GM12872 (cell line): ENCODE measurements at regions not wholly inside any gene's neighbourhood (a gene's known extent, or its start where the extent isn't known, plus 50 kb on each side); places are given as distances from the start of the nearest gene placed in this dataset.

Experiments used
- TF ChIP-seq, protein P1 (sequence below): IDR thresholded peaks from 3 replicates; pipeline ENCODE4 v1.5.1; 2011; ENCODE audit warnings: low read depth, mild to moderate bottlenecking, low read length, moderate library complexity; ENCODE audit not compliant: insufficient read depth

GRCh38 chrX:7441586-7441985 lies 293.6 kb upstream of the PUDP start:
- TF ChIP-seq, protein P1, sequence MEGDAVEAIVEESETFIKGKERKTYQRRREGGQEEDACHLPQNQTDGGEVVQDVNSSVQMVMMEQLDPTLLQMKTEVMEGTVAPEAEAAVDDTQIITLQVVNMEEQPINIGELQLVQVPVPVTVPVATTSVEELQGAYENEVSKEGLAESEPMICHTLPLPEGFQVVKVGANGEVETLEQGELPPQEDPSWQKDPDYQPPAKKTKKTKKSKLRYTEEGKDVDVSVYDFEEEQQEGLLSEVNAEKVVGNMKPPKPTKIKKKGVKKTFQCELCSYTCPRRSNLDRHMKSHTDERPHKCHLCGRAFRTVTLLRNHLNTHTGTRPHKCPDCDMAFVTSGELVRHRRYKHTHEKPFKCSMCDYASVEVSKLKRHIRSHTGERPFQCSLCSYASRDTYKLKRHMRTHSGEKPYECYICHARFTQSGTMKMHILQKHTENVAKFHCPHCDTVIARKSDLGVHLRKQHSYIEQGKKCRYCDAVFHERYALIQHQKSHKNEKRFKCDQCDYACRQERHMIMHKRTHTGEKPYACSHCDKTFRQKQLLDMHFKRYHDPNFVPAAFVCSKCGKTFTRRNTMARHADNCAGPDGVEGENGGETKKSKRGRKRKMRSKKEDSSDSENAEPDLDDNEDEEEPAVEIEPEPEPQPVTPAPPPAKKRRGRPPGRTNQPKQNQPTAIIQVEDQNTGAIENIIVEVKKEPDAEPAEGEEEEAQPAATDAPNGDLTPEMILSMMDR: no peak

- TF ChIP-seq, protein P1: no peak
Observed at GRCh38 chrX:7435822-7436221, 287.9 kb upstream of the PUDP start.

DNA sequence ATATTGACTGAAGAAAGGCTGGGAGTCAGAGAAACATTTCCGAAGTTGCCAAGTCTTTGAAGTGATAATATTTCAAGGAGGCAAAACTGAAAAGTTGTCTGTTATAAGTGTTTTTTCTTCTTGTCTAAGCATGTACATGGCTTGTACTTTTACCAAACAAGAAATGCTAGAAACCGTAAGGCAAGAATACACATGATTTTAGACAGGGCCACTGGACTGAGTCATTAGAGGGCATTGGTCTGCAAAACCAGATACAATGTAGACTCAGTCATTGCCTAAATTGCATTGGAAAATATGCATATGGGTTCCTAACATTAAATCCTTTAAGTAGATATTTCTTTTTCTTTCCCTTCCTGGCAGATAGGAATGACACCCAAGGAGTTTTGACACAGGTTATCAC lies 284.9 kb upstream of the PUDP start:
- TF ChIP-seq, protein P1: no peak

DNA sequence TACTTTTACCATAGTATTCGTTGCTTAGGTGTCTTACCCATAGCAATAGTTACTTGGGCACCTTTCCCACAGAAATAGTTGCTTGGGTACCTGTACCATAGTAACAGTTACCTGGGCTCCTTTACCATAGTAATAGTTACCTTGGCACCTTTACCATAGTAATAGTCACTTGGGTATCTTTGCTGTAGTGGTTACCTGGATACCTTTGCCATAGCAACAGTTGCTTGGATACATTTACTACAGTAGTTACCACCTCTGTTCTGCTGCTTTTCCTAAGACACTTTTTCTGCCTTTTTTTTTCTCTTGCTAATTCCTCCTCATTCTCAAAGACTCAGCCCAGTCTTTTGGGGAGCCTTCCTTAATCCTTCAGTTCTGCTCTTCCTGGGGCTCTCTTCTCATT lies 272.8 kb upstream of the PUDP start:
- TF ChIP-seq, protein P1: no peak

- TF ChIP-seq, protein P1: no peak
Observed at GRCh38 chrX:7414753-7415152, 266.8 kb upstream of the PUDP start.

DNA sequence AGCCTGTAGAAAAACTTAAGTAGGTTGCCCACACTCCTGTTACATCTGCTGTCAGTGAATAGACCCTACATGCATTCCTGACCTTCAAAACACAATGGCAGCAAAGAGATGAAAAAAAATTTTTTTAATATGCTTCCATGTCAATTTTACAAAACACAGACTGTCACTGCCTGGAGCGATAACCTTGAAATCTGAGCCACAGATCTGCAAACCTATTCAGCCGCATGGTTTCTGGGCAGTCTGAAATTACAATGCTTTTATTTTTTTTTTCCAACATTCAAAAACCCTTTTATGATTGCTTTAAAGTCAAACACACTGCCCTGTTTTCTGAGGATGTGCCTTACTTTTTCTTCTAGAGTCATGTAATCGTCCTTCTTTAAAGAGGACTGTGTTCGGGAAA lies 264.9 kb upstream of the PUDP start:
- TF ChIP-seq, protein P1: no peak

- TF ChIP-seq, protein P1: no peak
Observed at GRCh38 chrX:7409866-7410265, 261.9 kb upstream of the PUDP start.

- TF ChIP-seq, protein P1: no peak
Observed at GRCh38 chrX:7399373-7399772, 251.4 kb upstream of the PUDP start.
